Panc1 (cell line): ENCODE measurements at regions not wholly inside any gene's neighbourhood (a gene's known extent, or its start where the extent isn't known, plus 50 kb on each side); places are given as distances from the start of the nearest gene placed in this dataset.
"Not testable (repeated sequence)": the region's sequence is repeated elsewhere in the genome, so short reads cannot be mapped to it uniquely, and the experiment has no call there.

Source experiments
- ATAC-seq: fragments of 200-7000 bp; cut with Tn5 transposase; 2 replicates; pipeline ENCODE4 v1.9.1; 2020; ENCODE audit warnings: mild to moderate bottlenecking, moderate library complexity
- BruUV-seq: library from RNA; stranded (reverse); fragments of 400-500 nt; replicated peaks from 2 replicates; lab custom pipeline; 2021; lab: Mats Ljungman, UMichigan
- CTCF ChIA-PET: fragments of 300-600 bp; sonication (Branson Sonifier 250); formaldehyde crosslinking; loops from one replicate; lab custom pipeline; 2022; ENCODE audit warnings: antibody characterized with exemption; lab: Charles Lee
- POLR2A ChIA-PET: fragments of 300-600 bp; sonication (Branson Sonifier 250); formaldehyde crosslinking; loops from one replicate; lab custom pipeline; 2022; ENCODE audit warnings: antibody characterized with exemption; lab: Charles Lee
- DNase-seq: peaks from one replicate; pipeline ENCODE4 v3.0.0-alpha.2; 2010; ENCODE audit warnings: low read depth, low spot score
- H3K27ac ChIP-seq: 2 replicates; pipeline ENCODE4 v1.5.1; 2011; ENCODE audit warnings: mild to moderate bottlenecking, low read length, inconsistent platforms
- H3K27me3 ChIP-seq: fragments of 200-500 bp; sonication (Bioruptor generic); 2 replicates; pipeline ENCODE4 v1.6.0; 2014; ENCODE audit warnings: low read length, inconsistent platforms; ENCODE audit not compliant: control insufficient read depth, insufficient read depth
- H3K36me3 ChIP-seq: fragments of 200-500 bp; sonication (Bioruptor generic); 2 replicates; pipeline ENCODE4 v1.5.1; 2014; ENCODE audit warnings: inconsistent platforms, mild to moderate bottlenecking, low read length, moderate library complexity; ENCODE audit not compliant: control insufficient read depth, insufficient read depth
- H3K4me1 ChIP-seq: 2 replicates; pipeline ENCODE4 v1.5.1; 2011; ENCODE audit warnings: inconsistent platforms, mild to moderate bottlenecking, low read length, moderate library complexity; ENCODE audit not compliant: control insufficient read depth, insufficient read depth
- H3K4me3 ChIP-seq, 2 experiments: 2 replicates each; pipeline ENCODE4 v1.5.1; 2011 to 2012; ENCODE audit warnings: low read depth in 2 of 2, low read length in 2 of 2, mild to moderate bottlenecking in 2 of 2, inconsistent platforms in 1 of 2, moderate library complexity in 1 of 2
- H3K9me3 ChIP-seq: fragments of 200-500 bp; sonication (Bioruptor generic); 2 replicates; pipeline ENCODE4 v1.5.1; 2014; ENCODE audit warnings: low read depth, mild to moderate bottlenecking, inconsistent platforms, low read length, moderate library complexity; ENCODE audit not compliant: control insufficient read depth, insufficient read depth
- POLR2AphosphoS5 ChIP-seq: IDR thresholded peaks from 2 replicates; pipeline ENCODE4 v1.6.1; 2012; ENCODE audit warnings: mild to moderate bottlenecking, low read depth, low read length, moderate library complexity
- SIN3A ChIP-seq: IDR thresholded peaks from 2 replicates; pipeline ENCODE4 v1.6.1; 2012; ENCODE audit warnings: low read depth, mild to moderate bottlenecking, low read length, moderate library complexity, borderline replicate concordance; ENCODE audit not compliant: insufficient read depth
- TCF7L2 ChIP-seq: IDR thresholded peaks from 2 replicates; pipeline ENCODE4 v1.6.1; 2011; ENCODE audit warnings: mild to moderate bottlenecking, low read depth, low read length, inconsistent platforms
- in situ Hi-C: cut with HindIII; loops from 2 replicates; pipeline ENCODE4 v1.10.0; 2016; ENCODE audit warnings: low sequenced_read_pairs, low pct_unique_long_range_greater_than_20kb
- intact Hi-C: fragments of 100-400 bp; cut with micrococcal nuclease; formaldehyde crosslinking; loops from one replicate; pipeline ENCODE4 v1.10.0; 2022; ENCODE audit not compliant: unreplicated experiment
- TF ChIP-seq, protein P1 (sequence below), 2 experiments: IDR thresholded peaks; 2 replicates each; pipeline ENCODE4 v1.6.1; 2011 to 2012; ENCODE audit warnings: low read depth in 2 of 2, control low read depth in 1 of 2, low read length in 1 of 2, mild to moderate bottlenecking in 1 of 2, moderate library complexity in 1 of 2; ENCODE audit not compliant: insufficient read depth in 1 of 2
- TF ChIP-seq, protein P2 (sequence below): fragments of 450-650 bp; IDR thresholded peaks from 2 replicates; pipeline ENCODE4 v1.5.1; 2017; ENCODE audit warnings: mild to moderate bottlenecking

DNA sequence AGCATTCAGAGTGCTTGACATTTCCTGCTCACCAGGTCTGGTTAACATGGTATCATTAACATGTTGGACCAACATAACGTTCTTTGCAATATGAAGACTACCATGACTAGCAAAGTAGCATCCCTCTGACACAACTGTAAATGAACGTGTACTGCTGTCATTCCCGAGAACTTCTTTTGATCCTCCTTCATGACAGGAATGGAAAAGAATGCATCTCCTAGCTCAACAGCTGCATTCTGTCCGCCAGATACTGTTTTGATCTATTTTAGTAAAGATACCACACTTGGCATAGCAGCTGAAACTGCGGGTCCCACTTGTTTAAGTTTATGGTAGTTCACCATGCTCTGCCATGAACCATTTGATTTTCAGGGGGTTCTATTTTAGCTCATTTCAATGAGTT, 144.2 kb upstream of the PARD3B start:
- no peak overlapping the region for H3K4me3 ChIP-seq
- ATAC-seq = no peak
- intact Hi-C loops = no loop called here
- ChIA-PET POLR2A (no interaction called here), CTCF (no interaction called here)
- no peak for DNase-seq
- H3K4me1 ChIP-seq = no peaks in the 10 kb centered on the region
- H3K27me3 ChIP-seq = no peaks in the 10 kb centered on the region; the same call in 1 of the 2 replicates
- H3K27ac ChIP-seq = no peak overlapping the region
- H3K9me3 ChIP-seq = no peaks in the 10 kb centered on the region
- BruUV-seq = no TSS peak
- in situ Hi-C loops = no loop called here
- TF ChIP-seq, protein P1, sequence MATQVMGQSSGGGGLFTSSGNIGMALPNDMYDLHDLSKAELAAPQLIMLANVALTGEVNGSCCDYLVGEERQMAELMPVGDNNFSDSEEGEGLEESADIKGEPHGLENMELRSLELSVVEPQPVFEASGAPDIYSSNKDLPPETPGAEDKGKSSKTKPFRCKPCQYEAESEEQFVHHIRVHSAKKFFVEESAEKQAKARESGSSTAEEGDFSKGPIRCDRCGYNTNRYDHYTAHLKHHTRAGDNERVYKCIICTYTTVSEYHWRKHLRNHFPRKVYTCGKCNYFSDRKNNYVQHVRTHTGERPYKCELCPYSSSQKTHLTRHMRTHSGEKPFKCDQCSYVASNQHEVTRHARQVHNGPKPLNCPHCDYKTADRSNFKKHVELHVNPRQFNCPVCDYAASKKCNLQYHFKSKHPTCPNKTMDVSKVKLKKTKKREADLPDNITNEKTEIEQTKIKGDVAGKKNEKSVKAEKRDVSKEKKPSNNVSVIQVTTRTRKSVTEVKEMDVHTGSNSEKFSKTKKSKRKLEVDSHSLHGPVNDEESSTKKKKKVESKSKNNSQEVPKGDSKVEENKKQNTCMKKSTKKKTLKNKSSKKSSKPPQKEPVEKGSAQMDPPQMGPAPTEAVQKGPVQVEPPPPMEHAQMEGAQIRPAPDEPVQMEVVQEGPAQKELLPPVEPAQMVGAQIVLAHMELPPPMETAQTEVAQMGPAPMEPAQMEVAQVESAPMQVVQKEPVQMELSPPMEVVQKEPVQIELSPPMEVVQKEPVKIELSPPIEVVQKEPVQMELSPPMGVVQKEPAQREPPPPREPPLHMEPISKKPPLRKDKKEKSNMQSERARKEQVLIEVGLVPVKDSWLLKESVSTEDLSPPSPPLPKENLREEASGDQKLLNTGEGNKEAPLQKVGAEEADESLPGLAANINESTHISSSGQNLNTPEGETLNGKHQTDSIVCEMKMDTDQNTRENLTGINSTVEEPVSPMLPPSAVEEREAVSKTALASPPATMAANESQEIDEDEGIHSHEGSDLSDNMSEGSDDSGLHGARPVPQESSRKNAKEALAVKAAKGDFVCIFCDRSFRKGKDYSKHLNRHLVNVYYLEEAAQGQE (IDR thresholded peaks at IDR 0.05; ENCODE audit: insufficient read depth in 1 of 2, low read depth in 2 of 2, low read length in 1 of 2) = no peak
- TF ChIP-seq POLR2AphosphoS5 (no peak), SIN3A (no peak), TCF7L2 (no peak)
- TF ChIP-seq, protein P2, sequence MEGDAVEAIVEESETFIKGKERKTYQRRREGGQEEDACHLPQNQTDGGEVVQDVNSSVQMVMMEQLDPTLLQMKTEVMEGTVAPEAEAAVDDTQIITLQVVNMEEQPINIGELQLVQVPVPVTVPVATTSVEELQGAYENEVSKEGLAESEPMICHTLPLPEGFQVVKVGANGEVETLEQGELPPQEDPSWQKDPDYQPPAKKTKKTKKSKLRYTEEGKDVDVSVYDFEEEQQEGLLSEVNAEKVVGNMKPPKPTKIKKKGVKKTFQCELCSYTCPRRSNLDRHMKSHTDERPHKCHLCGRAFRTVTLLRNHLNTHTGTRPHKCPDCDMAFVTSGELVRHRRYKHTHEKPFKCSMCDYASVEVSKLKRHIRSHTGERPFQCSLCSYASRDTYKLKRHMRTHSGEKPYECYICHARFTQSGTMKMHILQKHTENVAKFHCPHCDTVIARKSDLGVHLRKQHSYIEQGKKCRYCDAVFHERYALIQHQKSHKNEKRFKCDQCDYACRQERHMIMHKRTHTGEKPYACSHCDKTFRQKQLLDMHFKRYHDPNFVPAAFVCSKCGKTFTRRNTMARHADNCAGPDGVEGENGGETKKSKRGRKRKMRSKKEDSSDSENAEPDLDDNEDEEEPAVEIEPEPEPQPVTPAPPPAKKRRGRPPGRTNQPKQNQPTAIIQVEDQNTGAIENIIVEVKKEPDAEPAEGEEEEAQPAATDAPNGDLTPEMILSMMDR = no peak
- H3K36me3 ChIP-seq = no peaks in the 10 kb centered on the region

DNA sequence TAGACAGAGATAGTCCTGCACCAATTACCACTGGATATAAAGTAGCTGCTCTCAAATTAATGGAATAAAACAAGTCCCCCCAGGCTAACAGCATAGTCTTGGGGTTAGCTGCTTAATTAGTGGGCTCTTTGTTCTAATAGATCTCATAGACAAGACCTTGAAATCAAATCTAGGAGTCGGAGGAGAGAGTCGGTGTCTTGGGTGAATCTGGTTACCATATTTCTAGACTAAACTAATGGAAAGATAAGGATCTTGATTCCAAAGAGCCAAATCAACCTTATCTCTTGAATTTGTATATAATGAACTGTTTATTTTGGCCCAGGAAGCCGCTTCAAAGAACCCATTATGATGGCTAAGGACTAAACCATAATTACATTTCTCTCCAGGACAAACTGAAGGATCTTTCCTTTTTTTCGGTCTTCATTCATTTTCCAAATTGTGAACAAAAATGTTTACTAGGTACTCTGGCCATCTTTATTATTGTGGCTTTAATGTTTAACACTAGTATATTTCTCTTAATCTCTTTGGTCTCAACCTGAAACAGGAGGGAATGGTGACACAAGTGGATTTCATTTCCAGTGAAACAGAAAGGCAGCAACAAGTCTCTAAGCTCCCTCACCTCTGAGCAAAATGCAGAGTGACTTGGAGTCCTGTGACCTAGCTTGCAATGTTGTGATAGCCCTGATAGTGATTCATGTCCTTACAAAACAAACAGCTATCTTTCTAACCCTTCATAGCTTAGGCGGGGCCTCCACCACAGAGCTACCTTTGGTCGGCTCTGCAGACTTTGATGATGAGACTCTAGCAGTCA, 137.9 kb upstream of the PARD3B start:
- Histone ChIP-seq H3K36me3 (no peaks in the 10 kb centered on the region), H3K27ac (no peak overlapping the region), H3K9me3 (no peaks in the 10 kb centered on the region), H3K4me1 (no peaks in the 10 kb centered on the region), H3K4me3 (no peak overlapping the region), H3K27me3 (no peaks in the 10 kb centered on the region; the same call in 1 of the 2 replicates)
- no peak for DNase-seq
- no peak for ATAC-seq
- intact Hi-C loops = no loop called here
- in situ Hi-C loops = no loop called here
- BruUV-seq = no TSS peak
- CTCF ChIA-PET = interaction anchor here (0.7 kb wide), 1 partner anchor 433 kb away, joined by 3 read pairs; no protein-coding TSS in a partner anchor
- no peak for TF ChIP-seq POLR2AphosphoS5
- no peak for TF ChIP-seq TCF7L2
- TF ChIP-seq, protein P2 = no peak
- TF ChIP-seq, protein P1 (IDR thresholded peaks at IDR 0.05; ENCODE audit: insufficient read depth in 1 of 2, low read depth in 2 of 2, low read length in 1 of 2) = no peak
- no peak for TF ChIP-seq SIN3A
- POLR2A ChIA-PET = no interaction called here

DNA sequence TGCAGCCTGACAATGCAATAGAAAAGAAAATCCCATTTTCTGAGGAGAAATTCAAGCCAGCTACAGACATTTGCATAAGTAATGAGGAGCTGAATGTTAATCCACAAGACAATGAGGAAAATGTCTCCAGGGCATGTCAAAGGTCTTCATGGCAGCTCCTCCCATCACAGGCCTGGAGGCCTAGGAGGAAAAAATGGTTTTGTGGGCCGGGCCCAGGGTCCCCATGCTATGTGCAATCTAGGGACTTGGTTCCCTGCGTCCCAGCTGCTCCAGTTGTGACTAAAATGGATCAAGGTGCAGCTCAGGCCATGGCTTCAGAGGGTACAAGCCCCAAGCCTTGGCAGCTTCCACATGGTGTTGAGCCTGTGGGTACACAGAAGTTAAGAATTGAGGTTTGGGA, 132.5 kb upstream of the PARD3B start:
- POLR2A ChIA-PET, intact Hi-C loops, BruUV-seq, DNase-seq, H3K27ac ChIP-seq, H3K36me3 ChIP-seq, H3K4me1 ChIP-seq, H3K9me3 ChIP-seq, H3K27me3 ChIP-seq, ATAC-seq, in situ Hi-C loops, H3K4me3 ChIP-seq, CTCF ChIA-PET: not testable (repeated sequence)
